ENCODE measurements at regions not wholly inside any gene's neighbourhood (a gene's known extent, or its start where the extent isn't known, plus 50 kb on each side); places are given as distances from the start of the nearest gene placed in this dataset.

- TF ChIP-seq CTCF (IDR thresholded peaks at IDR 0.05) (no peak), POLR2A (IDR thresholded peaks at IDR 0.05) (no peak)
Observed at GRCh38 chr2:90207454-90208058, 1516.1 kb downstream of the RPIA start.

Data from uterus (tissue), 2 donors.